Uterus (tissue), 3 donors: ENCODE measurements at regions not wholly inside any gene's neighbourhood (a gene's known extent, or its start where the extent isn't known, plus 50 kb on each side); places are given as distances from the start of the nearest gene placed in this dataset.

Experiments used
- DNase-seq, 2 donors: peaks; one replicate each; pipeline ENCODE4 v3.0.0-alpha.2; 2019 to 2020
- H3K27ac ChIP-seq, 2 donors: fragments of 200-600 bp; sonication (generic); 1 replicate in 1 of 2; 2 replicates in 1 of 2; pipeline ENCODE4 v1.5.1; 2016 to 2018
- H3K27me3 ChIP-seq, 2 donors: fragments of 200-600 bp; sonication (generic); one replicate each; pipeline ENCODE4 v1.5.1; 2018 to 2019; ENCODE audit warnings: control low read depth in 1 of 2
- H3K36me3 ChIP-seq, 2 donors: fragments of 200-600 bp; sonication (generic); one replicate each; pipeline ENCODE4 v1.5.1; 2019; ENCODE audit warnings: control low read depth in 1 of 2
- H3K4me1 ChIP-seq, 2 donors: fragments of 200-600 bp; sonication (generic); one replicate each; pipeline ENCODE4 v1.5.1; 2018 to 2019; ENCODE audit warnings: control low read depth in 1 of 2
- H3K4me3 ChIP-seq, 2 donors: fragments of 200-600 bp; sonication (generic); 1 replicate in 1 of 2; 2 replicates in 1 of 2; pipeline ENCODE4 v1.5.1; 2018 to 2019; ENCODE audit warnings: mild to moderate bottlenecking in 1 of 2
- H3K9me3 ChIP-seq, 2 donors: fragments of 200-600 bp; sonication (generic); one replicate each; pipeline ENCODE4 v1.5.1; 2019; ENCODE audit warnings: control low read depth in 1 of 2
- POLR2A ChIP-seq, 2 donors: fragments of 450-650 bp; IDR thresholded peaks; one replicate each; pipeline ENCODE4 v1.6.1; 2016; ENCODE audit warnings: antibody characterized with exemption in 2 of 2, mild to moderate bottlenecking in 1 of 2, moderate library complexity in 1 of 2
- intact Hi-C: fragments of 100-400 bp; cut with DNase I; formaldehyde crosslinking; loops from one replicate; pipeline ENCODE4 v1.15.1; 2023; ENCODE audit warnings: low total_unique reads
- TF ChIP-seq, protein P1 (sequence below), 4 experiments: fragments of 200-600 bp in 2 of 4; fragments of 450-650 bp in 2 of 4; sonication (generic) in 2 of 4; IDR thresholded peaks; one replicate each; pipeline ENCODE4 v1.5.1; 2016 to 2019; ENCODE audit warnings: antibody characterized with exemption in 4 of 4, mild to moderate bottlenecking in 2 of 4, moderate library complexity in 1 of 4
- donor health status: DM: yes; HTN: yes; CAD: no.

DNA sequence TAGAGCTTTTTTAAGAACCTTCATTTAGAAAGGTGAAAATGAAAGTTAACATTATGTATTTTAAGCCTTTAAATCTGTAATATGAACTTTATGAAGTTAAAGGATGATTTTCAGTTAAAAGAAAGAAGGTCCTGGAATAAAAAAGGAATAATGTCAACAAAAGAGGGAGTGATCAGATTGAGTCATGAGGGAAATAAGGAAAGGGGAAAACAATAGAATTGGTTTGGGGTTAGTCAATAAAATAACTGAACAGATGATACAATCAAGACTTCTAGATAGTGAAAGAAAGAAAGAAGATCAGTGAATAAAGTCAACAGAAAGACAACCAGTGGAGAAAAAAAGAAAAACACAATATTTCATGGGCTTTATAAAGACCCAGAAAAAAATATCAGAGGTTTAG, 291.6 kb upstream of the ARSJ start:
- Histone ChIP-seq H3K27me3 (no peaks in the 10 kb centered on the region), H3K27ac (no peak overlapping the region), H3K4me1 (no peaks in the 10 kb centered on the region), H3K36me3 (no peaks in the 10 kb centered on the region), H3K4me3 (no peak overlapping the region), H3K9me3 (no peaks in the 10 kb centered on the region)
- intact Hi-C loops, result no loop called here
- DNase-seq, result no peak
- TF ChIP-seq POLR2A (IDR thresholded peaks at IDR 0.05), result no peak
- TF ChIP-seq, protein P1, sequence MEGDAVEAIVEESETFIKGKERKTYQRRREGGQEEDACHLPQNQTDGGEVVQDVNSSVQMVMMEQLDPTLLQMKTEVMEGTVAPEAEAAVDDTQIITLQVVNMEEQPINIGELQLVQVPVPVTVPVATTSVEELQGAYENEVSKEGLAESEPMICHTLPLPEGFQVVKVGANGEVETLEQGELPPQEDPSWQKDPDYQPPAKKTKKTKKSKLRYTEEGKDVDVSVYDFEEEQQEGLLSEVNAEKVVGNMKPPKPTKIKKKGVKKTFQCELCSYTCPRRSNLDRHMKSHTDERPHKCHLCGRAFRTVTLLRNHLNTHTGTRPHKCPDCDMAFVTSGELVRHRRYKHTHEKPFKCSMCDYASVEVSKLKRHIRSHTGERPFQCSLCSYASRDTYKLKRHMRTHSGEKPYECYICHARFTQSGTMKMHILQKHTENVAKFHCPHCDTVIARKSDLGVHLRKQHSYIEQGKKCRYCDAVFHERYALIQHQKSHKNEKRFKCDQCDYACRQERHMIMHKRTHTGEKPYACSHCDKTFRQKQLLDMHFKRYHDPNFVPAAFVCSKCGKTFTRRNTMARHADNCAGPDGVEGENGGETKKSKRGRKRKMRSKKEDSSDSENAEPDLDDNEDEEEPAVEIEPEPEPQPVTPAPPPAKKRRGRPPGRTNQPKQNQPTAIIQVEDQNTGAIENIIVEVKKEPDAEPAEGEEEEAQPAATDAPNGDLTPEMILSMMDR (IDR thresholded peaks at IDR 0.05), result no peak

DNA sequence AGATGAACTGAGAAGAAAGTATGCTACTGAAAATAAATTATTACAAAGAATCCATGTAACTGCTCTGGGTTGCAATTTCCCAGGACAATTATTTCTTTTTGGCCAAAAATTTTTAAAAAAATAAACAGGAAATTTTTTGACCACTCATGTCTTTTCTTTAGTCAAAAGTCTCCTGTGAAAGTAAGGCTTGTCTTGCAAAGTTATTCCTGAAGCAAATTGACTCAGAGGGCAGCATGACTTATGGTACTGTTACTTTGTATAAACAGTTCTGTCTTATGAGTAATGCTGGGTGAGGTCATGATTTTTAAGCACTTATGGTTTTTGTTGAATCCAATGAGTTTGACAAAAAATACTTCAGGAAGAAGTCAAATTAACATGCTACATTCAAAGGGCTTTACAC, 292.8 kb upstream of the ARSJ start:
- Histone ChIP-seq H3K36me3 (no peaks in the 10 kb centered on the region), H3K27me3 (no peaks in the 10 kb centered on the region), H3K4me1 (no peaks in the 10 kb centered on the region), H3K9me3 (no peaks in the 10 kb centered on the region), H3K4me3 (no peak overlapping the region), H3K27ac (no peak overlapping the region)
- no peak for DNase-seq
- intact Hi-C loops, result no loop called here
- no peak for TF ChIP-seq POLR2A (IDR thresholded peaks at IDR 0.05)
- TF ChIP-seq, protein P1 (IDR thresholded peaks at IDR 0.05), result no peak

DNA sequence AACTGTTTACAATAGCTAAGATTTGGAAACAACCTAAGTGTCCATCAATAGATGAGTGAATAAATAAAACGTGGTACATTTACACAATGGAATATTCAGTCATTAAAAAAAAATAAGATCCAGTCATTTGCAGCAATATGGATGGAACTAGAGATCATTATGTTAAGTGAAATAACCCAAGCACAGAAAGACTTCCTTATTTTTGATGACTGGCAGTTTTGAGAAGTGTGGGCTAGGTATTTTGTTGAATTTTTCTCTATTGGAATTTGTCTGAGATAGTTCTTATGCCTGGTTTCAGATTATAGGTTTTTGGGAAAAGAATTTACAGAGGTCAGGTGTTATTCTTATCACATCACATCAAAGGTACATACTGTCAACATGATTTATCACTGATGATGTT, 293.8 kb upstream of the ARSJ start:
- no peaks in the 10 kb centered on the region for H3K36me3 ChIP-seq
- no peak overlapping the region for H3K4me3 ChIP-seq
- no peaks in the 10 kb centered on the region for H3K4me1 ChIP-seq
- no peak for DNase-seq
- intact Hi-C loops, result no loop called here
- TF ChIP-seq POLR2A (IDR thresholded peaks at IDR 0.05), result no peak
- TF ChIP-seq, protein P1 (IDR thresholded peaks at IDR 0.05), result no peak
- no peaks in the 10 kb centered on the region for H3K27me3 ChIP-seq
- no peaks in the 10 kb centered on the region for H3K9me3 ChIP-seq
- H3K27ac ChIP-seq, result no peak overlapping the region

DNA sequence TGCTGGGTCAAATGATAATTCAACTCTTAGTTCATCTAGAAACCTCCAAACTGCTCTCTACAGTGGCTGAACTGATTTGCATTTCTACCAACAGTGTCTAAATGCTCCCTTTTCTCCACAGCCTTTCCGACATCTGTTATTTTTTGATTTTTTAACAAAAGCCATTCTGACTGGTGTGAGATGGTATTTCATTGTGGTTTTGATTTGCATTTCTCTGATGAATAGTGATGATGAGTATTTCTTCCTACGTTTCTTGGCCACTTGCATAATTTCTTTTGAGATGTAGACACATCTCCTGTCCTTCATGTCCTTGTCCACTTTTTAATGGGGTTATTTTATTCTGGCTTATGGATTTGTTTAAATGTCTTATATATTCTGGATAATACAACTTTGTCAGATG, 298.2 kb upstream of the ARSJ start:
- H3K4me3 ChIP-seq, result no peak overlapping the region
- DNase-seq, result no peak
- no peaks in the 10 kb centered on the region for H3K36me3 ChIP-seq
- no peaks in the 10 kb centered on the region for H3K4me1 ChIP-seq
- TF ChIP-seq, protein P1 (IDR thresholded peaks at IDR 0.05), result no peak
- no peak for TF ChIP-seq POLR2A (IDR thresholded peaks at IDR 0.05)
- intact Hi-C loops, result no loop called here
- H3K27me3 ChIP-seq, result no peaks in the 10 kb centered on the region
- no peak overlapping the region for H3K27ac ChIP-seq
- H3K9me3 ChIP-seq, result no peaks in the 10 kb centered on the region

DNA sequence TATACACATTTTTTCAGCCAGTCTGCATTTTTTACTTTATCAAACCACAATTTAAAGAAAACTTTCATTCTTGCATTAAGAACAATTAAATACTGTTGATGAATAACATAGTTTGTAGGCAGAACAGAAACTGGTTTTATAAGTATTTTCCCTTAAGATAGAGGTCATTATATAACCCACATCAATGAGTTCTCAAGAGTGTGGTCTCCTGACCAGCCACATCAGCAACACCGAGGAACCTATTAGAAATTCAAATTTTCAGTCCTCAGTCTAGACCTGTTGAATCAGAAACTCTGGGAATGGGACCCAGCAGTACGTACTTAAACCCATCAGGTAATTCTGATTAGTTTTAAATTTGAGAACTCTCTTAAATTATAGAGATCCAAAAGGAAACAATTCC, 299.6 kb upstream of the ARSJ start:
- no peak for TF ChIP-seq POLR2A (IDR thresholded peaks at IDR 0.05)
- TF ChIP-seq, protein P1 (IDR thresholded peaks at IDR 0.05), result no peak
- Histone ChIP-seq H3K27me3 (no peaks in the 10 kb centered on the region), H3K36me3 (no peaks in the 10 kb centered on the region), H3K9me3 (no peaks in the 10 kb centered on the region), H3K4me3 (no peak overlapping the region), H3K27ac (no peak overlapping the region), H3K4me1 (no peaks in the 10 kb centered on the region)
- no peak for DNase-seq
- intact Hi-C loops, result no loop called here
